ENCODE measurements at regions not wholly inside any gene's neighbourhood (a gene's known extent, or its start where the extent isn't known, plus 50 kb on each side); places are given as distances from the start of the nearest gene placed in this dataset.
"Not testable (repeated sequence)": the region's sequence is repeated elsewhere in the genome, so short reads cannot be mapped to it uniquely, and the experiment has no call there.

DNA sequence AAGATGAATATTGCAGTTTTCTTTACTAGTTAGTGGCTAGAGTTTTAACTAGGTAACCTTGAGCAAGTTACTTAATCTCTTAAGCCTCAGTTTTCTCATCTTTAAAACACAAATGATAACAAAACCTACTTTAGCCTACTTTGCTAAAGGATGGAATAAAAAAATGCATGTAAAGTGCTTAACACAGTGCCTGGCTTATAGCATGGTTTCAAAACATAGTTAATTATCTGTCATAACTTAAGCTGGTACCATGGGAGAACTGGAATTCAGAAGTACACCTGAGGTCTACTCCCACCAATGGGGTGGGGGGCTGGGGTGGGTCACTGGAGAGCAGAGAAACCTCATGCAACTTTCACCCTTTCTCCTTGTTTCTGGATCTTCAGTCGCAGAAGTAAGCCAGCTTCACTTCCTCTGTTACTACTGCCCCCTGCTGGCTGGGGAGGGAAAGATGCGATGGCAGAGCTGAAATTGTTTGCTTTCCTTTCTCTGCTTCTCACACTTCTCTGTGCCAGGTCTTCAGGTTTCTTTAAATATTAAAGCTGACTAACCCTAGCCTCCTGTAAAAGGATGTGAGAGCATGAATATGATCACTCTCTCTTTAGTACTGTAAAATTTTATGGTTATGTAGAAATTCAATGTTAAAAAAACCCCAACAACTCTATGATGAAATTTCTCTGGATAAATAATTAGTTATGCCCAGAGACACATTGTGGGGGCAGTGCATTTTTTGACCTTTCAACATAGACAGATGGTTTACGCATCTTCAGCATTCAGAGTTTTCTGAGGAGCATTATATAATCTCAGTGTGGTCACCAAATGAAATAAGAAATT is 324.2 kb downstream of the HLX start:
- DNase-seq (ENCODE audit: low spot score), result peak; percentile 81

DNA sequence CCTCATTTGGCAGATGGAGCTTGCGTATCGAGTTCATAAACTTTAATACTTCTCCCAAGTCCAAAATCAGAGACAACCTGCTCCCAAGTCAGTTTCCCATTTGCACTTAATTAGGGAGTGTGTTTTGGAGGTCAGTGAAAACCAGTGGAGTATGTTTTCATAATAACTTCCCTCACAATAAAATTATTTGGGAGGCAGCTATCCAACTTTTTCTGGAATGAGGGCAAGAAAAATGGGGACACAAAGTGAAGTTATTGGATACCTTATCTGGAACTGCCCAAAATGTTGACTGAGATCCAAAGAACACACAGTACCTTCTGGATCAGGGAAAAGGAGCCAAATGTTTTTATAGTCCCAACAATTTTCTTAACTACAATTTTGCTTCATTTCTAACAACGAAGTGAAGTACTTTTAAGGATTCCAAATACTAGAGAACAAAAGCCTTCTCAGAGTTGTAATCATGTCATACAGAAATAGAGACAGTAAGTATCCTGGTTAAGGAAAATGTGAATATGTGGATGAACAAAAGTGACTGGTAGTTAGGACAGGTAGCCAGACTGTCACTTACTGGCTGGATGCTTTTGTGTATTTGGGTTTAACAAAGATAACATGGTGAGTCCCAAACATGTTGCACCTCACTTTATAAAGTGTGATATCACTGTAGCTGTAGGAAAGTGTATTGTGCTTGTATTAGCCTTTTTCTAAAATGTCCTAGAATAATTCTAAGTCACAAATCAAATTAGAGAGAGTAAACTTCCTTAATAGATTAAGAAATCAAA is 325.0 kb downstream of the HLX start:
- no peak for DNase-seq (ENCODE audit: low spot score)

DNA sequence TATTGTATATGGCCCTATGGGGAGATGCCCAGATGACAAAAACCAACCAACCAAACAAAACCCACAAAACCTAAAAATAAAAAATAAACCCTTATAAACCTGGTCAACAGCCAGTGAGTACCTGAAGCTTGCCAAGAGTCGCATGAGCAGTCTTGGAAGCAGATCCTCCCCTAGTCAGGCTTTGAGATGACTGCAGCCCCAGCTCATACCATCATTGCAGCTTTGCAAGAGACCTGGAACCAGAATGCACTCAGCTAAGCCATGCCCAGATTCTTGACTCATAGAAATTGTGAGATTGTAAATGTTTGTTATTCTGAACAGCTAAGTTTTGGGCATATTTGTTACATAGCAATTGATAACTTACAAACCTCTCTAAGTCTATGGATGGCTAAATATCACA is 326.8 kb downstream of the HLX start:
- no peak for DNase-seq (ENCODE audit: low spot score)

DNA sequence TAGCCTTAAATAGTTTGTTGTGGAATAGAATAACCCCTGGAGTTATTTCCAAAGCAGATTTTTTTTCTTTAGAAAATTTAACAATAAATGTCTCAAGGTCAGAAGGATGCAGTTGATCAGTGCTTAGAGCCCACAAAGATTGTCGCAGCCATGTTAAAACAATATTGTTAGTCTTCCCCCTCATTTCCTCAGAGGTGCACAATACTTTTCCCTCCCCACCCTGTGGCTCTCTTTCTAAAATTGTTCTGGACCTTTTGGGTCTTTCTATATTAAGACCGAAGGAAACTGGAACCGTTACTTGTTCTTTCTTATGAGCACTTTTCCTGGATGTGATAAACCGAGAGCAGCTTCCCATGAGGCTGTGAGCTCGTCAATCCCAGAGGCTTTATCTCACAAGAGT is 333.7 kb downstream of the HLX start:
- no peak for DNase-seq (ENCODE audit: low spot score)

DNA sequence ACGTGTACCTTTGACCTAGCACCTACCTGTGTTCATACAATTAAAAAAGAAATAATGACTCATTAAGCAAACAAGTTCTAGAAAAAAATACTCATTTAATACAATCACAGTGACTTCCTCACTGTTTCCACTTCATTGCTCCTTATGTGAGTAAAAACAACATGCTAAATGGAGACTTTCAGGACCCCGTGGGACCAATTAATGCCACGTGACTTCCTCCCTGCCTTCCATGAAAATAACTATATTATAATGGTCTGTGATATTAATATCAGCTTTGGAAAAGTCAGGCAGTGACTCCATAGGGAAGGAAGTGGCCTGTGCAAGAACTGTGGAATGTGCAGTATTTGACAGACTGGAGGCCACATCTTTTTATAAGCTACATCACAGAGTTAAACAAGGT is 337.8 kb downstream of the HLX start:
- DNase-seq (ENCODE audit: low spot score), result no peak

DNA sequence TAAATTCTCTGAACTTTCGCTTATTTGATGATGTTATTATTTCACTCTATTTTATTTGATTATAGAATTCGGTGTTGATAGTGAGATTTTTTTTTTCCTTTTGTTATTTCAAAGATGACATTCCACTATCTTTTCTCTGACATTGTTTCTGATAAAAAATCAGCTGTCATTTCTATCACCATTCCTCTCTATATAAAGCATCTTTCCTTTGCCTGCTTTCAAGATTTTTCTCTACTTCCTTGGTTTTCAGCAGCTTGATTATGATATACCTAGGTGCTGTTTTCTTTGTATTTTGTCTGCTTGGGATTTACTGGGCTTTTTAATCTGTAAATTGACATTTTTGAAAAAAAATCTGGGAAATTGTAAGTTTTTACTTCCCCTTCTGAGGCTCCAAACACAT is 344.0 kb downstream of the HLX start:
- no peak for DNase-seq (ENCODE audit: low spot score)

DNA sequence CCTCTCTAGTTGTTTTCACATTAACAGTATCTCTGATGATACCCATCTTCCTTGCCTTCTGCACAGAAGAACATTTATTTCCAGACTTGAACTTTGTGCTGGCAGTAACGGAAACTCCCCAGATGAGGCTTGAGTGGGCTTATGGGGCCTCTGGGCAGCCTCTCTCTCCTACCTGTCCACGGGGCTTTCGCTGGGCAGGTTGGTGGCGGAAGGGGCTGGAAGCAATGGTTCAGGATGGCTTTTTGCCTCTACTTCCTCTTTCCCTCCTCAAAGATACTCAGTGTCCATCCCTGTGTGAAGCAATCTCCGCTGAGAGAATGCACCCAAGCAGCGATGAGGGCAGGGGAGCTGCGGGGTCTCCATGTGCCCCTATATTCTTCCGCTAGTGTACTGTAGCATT is 348.2 kb downstream of the HLX start:
- DNase-seq (ENCODE audit: low spot score), result no peak

DNA sequence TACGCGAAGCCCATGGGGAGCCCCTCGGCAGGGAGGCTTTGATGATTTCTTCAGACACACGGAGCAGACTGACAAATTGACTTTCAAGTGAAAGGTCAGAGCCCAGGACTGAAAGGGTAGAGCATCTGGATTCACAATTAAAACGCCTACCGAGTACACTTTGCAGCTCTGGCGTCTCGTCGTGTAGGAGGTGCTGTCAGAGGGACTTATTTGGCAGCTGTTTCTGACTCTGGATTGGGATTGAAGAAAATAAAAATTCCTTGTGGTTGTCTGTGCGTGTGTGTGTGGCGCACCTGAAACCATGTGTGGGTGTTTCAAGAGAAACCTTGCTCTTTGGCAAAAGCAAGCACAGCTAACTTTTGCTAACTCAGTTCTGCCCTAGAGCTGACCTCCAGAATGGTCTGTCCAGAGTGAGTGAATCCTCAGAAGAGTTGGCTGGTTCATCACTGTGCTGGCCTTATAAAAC is 348.7 kb downstream of the HLX start:
- no peak for DNase-seq (ENCODE audit: low spot score)

DNA sequence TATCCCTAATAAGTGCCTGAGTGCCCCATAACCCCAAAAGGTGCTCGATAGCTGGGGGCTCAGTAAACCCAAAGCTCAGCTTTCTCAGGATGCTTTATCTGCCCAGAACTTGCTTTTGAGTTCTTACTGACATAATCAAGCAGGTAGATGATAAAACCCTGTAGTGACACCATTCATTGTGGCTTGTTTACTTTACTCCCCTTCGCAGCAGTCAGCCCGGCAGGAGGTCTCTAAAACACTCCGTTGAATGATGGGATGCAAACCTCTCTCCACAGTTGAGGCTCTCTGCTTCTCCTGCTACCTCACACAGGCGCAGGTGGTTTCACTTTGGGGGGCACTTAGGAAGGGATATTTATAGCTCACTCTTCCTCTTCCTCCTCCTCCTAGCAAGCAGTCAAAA is 349.4 kb downstream of the HLX start:
- DNase-seq (ENCODE audit: low spot score), result no peak

DNA sequence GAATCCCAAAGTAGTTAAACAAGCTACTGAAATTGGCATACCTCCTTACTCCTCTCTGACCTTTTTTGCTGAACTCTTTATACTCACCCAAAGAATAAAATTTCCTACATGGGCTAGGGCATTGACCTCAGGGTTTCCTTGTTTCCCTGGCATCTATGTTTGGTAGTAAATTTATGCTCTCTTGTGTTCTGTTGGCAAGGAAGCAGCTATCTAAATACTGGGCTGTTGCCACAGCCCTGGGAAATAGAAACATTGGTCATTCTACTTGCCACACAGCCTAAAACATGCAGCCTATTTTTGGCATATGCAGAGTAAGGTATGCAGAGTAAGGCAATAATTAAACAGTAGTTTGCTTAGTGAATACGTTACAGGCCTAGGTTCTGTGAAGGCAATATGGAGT is 351.4 kb downstream of the HLX start:
- DNase-seq (ENCODE audit: low spot score), result no peak

DNA sequence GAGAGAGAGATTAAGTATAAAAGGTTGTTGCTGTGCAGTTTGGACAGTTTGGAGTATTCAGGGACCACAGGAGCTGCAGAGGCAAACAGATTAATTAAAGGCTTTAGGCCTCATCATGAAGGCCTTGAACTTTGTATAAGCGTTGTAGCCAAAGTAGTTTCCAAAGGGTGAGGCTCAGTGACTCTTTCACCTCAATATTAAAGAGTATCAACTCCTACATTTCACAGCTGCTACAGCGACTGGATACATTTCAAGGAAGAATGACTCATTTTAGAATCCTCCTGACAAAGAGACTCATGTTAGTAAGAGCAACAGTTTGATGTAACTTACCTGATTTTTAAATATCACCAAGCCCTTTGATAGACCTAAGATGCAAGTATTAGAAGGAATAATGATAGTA is 355.5 kb downstream of the HLX start:
- DNase-seq (ENCODE audit: low spot score), result no peak

DNA sequence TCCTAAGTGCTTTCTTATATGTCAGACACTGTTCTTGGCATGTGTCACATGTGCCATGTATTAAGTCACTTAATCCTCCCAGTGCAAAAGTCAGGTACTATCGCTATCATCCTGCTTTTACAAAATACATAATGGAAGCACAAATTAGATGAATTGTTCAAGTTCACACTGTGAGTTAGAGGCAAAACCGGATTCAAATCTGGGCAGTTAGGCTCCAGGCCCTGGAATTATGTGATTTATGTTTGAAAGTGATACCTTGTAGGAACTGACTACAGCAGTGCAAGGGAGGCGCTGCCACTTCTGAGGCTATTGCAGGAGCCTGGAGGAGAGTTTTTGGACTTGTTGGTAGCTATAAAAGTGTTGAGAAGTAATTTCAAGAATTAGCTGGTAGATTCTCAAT is 358.3 kb downstream of the HLX start:
- DNase-seq (ENCODE audit: low spot score), result no peak

DNA sequence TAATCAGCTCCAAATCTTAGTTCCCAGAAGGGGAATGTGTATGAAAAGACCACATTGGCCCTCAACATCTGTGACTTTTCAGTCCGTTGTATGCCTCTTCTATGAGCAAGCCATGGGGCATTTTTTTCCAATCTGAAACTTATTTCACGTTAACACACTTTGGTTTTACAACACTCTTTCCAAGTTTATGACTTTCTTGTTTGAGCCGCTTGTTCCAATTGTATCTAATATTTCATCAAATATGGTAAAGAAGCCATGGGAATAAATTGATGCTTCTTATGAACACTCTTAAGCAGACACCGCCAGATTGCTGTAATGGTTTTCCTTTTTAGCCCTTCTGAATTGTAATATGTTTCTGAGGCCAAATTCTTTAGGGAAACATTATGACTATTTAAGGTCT is 359.9 kb downstream of the HLX start:
- DNase-seq (ENCODE audit: low spot score), result no peak

DNA sequence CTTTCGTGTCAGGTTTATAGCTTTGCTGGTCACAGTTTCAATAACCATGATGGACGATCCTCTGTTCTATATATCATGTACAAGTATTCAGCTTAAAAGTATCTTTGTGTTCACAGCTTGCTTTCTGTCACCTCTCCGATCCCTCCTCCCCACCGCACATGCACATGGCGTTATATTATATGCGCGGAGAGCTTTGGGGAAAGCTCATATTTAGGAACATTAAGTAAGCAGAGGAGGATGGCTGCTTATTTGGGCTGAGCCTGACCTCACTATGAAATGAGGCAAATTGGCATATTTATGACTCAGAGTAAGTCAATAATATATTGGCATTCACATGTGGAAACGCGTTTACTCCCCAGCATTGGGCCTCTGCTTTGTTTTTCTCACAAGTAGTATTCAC is 360.5 kb downstream of the HLX start:
- no peak for DNase-seq (ENCODE audit: low spot score)

DNA sequence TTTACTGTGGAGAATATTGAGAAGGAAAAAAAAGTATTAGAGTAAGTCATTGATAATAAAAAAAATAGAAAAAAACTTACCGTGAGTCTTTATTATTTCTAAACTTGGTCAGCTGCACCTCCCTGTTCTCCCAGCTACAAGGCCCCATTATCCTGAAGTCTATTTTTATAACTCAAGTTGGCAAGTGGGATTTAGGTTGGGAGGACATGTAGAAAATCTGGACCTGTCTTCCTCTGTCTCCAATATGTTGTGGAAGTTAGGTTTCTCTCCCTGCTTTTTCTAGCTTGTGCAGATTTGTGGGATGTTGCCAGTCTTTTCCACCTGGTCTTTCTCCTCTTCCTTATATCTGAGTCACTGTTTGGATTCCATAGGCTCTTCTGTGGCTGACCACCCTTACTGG is 361.4 kb downstream of the HLX start:
- DNase-seq (ENCODE audit: low spot score), result no peak

DNA sequence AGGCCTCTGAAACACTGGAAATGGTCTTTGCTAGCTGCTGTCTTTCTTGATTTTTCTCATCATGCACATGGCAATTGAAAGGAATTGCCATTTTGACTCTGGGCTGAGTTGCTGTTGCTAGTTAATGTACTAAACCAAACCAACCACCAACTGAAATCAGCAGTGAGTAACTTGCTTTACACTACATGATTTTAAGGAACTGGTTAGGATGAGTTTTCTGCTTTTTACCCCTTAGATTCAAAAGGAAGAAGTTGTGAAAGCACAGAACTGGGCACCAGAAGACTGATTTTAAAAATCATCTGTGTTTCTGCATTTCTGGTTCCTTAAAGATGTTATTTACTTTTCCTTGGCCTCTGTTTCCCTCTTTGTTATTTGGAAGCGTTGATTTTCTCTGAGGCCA is 361.9 kb downstream of the HLX start:
- no peak for DNase-seq (ENCODE audit: low spot score)

DNA sequence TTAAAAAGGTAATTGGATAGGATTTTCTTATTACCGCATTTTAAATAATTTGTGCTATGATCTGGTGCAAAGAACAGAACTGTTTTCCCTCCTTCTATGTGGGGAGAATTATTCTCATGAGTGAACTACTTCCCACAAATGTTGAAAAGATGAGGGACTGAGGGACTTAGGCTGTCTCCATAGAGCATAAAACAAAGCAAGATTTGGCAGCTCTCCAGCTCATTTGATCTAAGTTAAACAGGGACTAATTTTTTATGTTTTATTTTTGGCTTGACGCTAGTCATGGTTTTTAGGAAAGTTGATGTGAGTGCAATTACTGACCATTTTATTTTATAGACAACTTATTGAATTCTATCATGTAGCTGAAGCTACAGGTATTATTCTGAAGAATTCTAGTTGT is 362.3 kb downstream of the HLX start:
- no peak for DNase-seq (ENCODE audit: low spot score)

DNA sequence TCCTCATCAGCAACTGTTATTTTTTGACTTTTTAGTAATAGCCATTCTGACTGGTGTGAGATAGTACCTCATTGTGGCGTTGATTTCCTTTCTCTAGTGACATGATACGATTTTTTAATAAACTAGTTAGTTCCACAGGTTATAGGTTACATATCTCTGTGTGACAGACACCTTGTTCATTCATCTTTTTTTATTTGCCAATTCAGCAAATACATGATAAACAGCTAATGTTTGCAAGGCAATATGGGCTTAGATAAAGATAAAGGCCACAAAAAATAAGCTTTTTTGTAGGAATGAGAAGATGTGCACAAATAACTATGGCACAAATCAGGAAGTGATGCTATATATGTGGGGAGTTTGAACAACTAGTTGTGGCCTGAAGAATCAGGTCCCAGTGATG is 366.8 kb downstream of the HLX start:
- DNase-seq (ENCODE audit: low spot score), result no peak

DNA sequence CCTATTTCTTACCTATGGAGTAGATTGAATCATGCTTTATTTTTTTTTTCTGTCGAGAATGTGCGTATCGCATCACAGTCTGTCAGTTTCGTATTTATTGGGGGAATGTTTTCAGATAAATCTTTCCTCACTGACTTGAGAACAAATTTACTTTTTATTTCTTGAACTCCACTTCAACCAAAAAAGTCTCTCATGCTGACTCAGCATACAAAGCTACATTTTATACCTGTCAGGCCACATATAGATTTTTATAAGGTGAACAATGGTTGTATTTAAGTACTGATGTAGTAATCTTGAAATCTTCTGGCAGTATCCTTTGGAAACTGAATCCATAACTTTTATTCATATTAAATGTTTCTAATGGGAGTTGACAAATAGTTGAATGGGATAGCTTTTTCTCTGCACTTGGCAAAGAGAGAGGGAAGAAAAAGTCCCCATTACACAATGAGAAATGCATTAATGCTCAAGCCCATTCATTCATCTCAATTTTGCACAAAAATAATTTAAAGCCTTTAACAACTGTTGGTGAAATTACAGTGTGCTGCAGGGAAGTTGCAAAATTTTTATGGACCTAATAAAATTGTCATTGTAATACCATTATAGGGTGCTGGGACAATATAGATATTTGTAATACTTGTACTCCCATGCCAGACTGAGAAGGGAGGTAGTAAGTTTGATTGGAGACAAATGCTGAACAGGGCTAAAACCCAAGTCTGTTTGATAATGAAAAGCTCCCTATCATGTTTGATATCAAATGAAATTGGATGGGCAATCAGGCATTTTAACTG is 367.6 kb downstream of the HLX start:
- no peak for DNase-seq (ENCODE audit: low spot score)

DNA sequence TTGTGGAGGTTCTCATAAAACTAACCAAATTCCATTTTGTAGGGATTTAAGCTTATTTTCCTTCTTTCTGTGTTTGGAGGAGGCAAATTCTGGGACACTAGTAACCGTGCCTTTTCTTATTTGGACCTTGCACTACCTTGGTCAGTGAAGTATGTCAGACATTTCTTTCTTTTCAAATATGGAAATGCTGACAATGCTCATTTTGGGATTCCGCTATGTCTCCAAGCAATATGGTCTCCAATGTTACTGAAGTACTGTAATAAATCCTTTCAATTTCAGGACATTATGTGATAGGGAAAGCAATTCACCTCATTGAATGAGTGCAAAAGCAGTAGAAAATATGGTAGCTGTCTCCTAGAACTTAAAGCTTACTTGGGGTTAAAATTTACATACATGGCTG is 372.3 kb downstream of the HLX start:
- no peak for DNase-seq (ENCODE audit: low spot score)

DNA sequence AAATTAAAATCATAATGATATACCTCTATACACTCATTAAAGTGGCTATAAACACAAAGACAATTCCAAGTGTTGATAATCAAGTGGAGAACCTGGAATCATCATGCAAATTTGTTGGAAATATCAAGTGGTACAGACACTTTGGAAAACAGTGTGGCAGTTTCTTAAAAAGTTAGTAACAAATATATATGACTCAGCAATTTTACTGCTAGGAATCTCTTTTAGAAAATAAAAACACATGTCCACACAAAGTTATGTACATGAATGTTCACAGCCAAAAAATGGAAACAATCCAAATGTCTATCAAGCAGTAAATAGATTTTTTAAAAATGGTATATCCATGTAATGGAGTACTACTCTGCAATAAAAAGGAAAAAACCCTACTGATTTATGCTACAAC is 375.6 kb downstream of the HLX start:
- no peak for DNase-seq (ENCODE audit: low spot score)

DNA sequence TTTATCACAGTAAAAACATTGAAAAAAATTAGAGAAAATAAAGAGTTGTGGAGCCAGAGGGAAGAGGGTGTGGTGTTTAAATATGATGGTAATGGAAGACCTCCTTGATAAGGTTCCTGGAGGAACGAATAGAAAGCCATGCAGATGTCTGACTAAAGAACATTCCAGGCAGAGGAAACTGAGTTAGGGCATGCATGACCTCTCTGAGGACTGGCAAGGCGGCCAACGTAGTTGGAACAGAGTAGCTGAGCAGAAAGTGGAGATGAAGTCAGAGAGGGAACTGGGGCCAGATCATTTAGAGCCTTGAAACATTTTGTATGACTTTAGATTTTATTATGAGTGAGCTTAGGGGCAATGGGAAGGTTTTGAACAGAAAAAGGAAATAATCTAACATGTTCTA is 377.5 kb downstream of the HLX start:
- DNase-seq (ENCODE audit: low spot score), result no peak

DNA sequence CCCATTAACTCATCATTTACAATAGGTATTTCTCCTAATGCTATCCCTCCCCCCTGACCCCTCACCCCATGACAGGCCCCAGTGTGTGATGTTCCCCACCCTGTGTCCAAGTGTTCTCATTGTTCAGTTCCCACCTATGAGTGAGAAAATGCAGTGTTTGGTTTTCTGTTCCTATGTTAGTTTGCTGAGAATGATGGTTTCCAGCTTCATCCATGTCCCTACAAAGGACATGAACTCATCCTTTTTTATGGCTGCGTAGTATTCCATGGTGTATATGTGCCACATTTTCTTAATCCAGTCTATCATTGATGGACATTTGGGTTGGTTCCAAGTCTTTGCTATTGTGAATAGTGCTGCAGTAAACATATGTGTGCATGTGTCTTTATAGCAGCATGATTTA is 378.3 kb downstream of the HLX start:
- DNase-seq (ENCODE audit: low spot score), result not testable (repeated sequence)

Data from ecto neural progenitor cell (in vitro differentiated cells).